Keratinocyte (primary cell): ENCODE measurements at regions not wholly inside any gene's neighbourhood (a gene's known extent, or its start where the extent isn't known, plus 50 kb on each side); places are given as distances from the start of the nearest gene placed in this dataset.

Experiments
- DNase-seq: peaks from one replicate; pipeline ENCODE4 v3.0.0-alpha.2; 2011; ENCODE audit warnings: low read depth, missing footprints, low spot score
- FAIRE-seq: peaks from 2 replicates; lab custom pipeline; 2011; peaks lifted over from hg19 to GRCh38; lab: Jason Lieb, UNC
- H2AFZ ChIP-seq: 2 replicates; pipeline ENCODE4 v1.6.0; 2012; ENCODE audit warnings: low read length, control low read depth, inconsistent platforms; ENCODE audit not compliant: control insufficient read depth
- H3K27ac ChIP-seq: 2 replicates; pipeline ENCODE4 v1.5.1; 2011; ENCODE audit warnings: low read length; ENCODE audit not compliant: control insufficient read depth, insufficient read depth
- H3K27me3 ChIP-seq: 3 replicates; pipeline ENCODE4 v1.6.0; 2011; ENCODE audit warnings: low read length; ENCODE audit not compliant: control insufficient read depth, insufficient read depth; ENCODE audit errors: extremely low read depth
- H3K36me3 ChIP-seq, 2 experiments: 2 replicates in 1 of 2; 3 replicates in 1 of 2; pipeline ENCODE4 v1.5.1; 2011; ENCODE audit warnings: low read length in 2 of 2, mild to moderate bottlenecking in 1 of 2; ENCODE audit not compliant: control insufficient read depth in 2 of 2, insufficient read depth in 2 of 2; ENCODE audit errors: extremely low read depth in 1 of 2
- H3K4me1 ChIP-seq: 3 replicates; pipeline ENCODE4 v1.5.1; 2011; ENCODE audit warnings: low read length; ENCODE audit not compliant: control insufficient read depth, insufficient read depth; ENCODE audit errors: extremely low read depth
- H3K4me2 ChIP-seq: 3 replicates; pipeline ENCODE4 v1.6.0; 2011; ENCODE audit warnings: low read depth, low read length; ENCODE audit not compliant: control insufficient read depth, insufficient read depth; ENCODE audit errors: extremely low read depth
- H3K4me3 ChIP-seq, 3 experiments: fragments of 200-600 bp in 1 of 3; sonication (generic) in 1 of 3; 2 replicates in 2 of 3; 3 replicates in 1 of 3; pipeline ENCODE4 v1.5.1; 2011 to 2016; ENCODE audit warnings: low read length in 3 of 3, mild to moderate bottlenecking in 3 of 3, control low read depth in 2 of 3, inconsistent platforms in 1 of 3, low read depth in 1 of 3, mixed read lengths in 1 of 3, mixed run types in 1 of 3, moderate library complexity in 1 of 3; ENCODE audit not compliant: control insufficient read depth in 2 of 3, insufficient read depth in 2 of 3; ENCODE audit errors: extremely low read depth in 1 of 3
- H3K79me2 ChIP-seq: 2 replicates; pipeline ENCODE4 v1.6.0; 2012; ENCODE audit warnings: low read length; ENCODE audit not compliant: control insufficient read depth, insufficient read depth
- H3K9ac ChIP-seq: 3 replicates; pipeline ENCODE4 v1.6.0; 2011; ENCODE audit warnings: low read length; ENCODE audit not compliant: control insufficient read depth, insufficient read depth; ENCODE audit errors: extremely low read depth
- H3K9me1 ChIP-seq: 3 replicates; pipeline ENCODE4 v1.6.0; 2011; ENCODE audit warnings: low read length; ENCODE audit not compliant: control insufficient read depth, insufficient read depth; ENCODE audit errors: extremely low read depth
- H3K9me3 ChIP-seq: 2 replicates; pipeline ENCODE4 v1.5.1; 2012; ENCODE audit warnings: low read depth, low read length; ENCODE audit not compliant: control insufficient read depth
- H4K20me1 ChIP-seq: 3 replicates; pipeline ENCODE4 v1.6.0; 2011; ENCODE audit warnings: low read length; ENCODE audit not compliant: control insufficient read depth, insufficient read depth; ENCODE audit errors: extremely low read depth
- CTCF ChIP-seq, 3 experiments: IDR thresholded peaks in 1 of 3; conservative IDR thresholded peaks in 1 of 3; optimal IDR thresholded peaks in 1 of 3; 2 replicates in 2 of 3; 3 replicates in 1 of 3; pipeline versions ENCODE3 to v1.5.1; 2011; ENCODE audit warnings: low read length in 3 of 3, mild to moderate bottlenecking in 3 of 3, moderate library complexity in 2 of 3, control low read depth in 1 of 3, inconsistent platforms in 1 of 3; ENCODE audit not compliant: insufficient read depth in 2 of 3; ENCODE audit errors: extremely low read depth in 1 of 3
- EZH2 ChIP-seq: IDR thresholded peaks from one replicate; pipeline ENCODE4 v1.6.1; 2012; ENCODE audit warnings: inconsistent platforms, mild to moderate bottlenecking, low read length, moderate library complexity
- dilution Hi-C: fragments of 300-500 bp; cut with MboI; formaldehyde crosslinking; loops from one replicate; pipeline ENCODE4 v1.7.0; 2020; ENCODE audit warnings: low sequenced_read_pairs; ENCODE audit not compliant: extremely low pct_ligation_motif_present

- Histone ChIP-seq H3K27ac (no peak overlapping the region), H3K79me2 (no peaks in the 10 kb centered on the region)
These were observed 1242.4 kb upstream of the ADGRL4 start for GRCh38 chr1:80248886-80249285.

GRCh38 chr1:80245813-80246212 is 1239.3 kb upstream of the ADGRL4 start:
- no peak overlapping the region for H3K9ac ChIP-seq
- no peaks in the 10 kb centered on the region for H3K4me1 ChIP-seq
- no peak overlapping the region for H3K27ac ChIP-seq
- H4K20me1 ChIP-seq: no peaks in the 10 kb centered on the region
- no peaks in the 10 kb centered on the region for H3K27me3 ChIP-seq
- FAIRE-seq: no peak
- H3K36me3 ChIP-seq: no peaks in the 10 kb centered on the region
- no peak overlapping the region for H3K4me2 ChIP-seq
- DNase-seq: no peak
- TF ChIP-seq EZH2 (no peak), CTCF (optimal IDR thresholded peaks at IDR 0.05 in 1 of 3, IDR thresholded peaks at IDR 0.05 in 1 of 3, conservative IDR thresholded peaks at IDR 0.05 in 1 of 3; ENCODE audit: extremely low read depth in 1 of 3, insufficient read depth in 2 of 3, low read length in 3 of 3) (no peak)
- no peaks in the 10 kb centered on the region for H3K9me1 ChIP-seq
- dilution Hi-C loops: no loop called here
- H3K4me3 ChIP-seq: no peak overlapping the region
- H2AFZ ChIP-seq: no peak overlapping the region
- H3K9me3 ChIP-seq: no peaks in the 10 kb centered on the region
- H3K79me2 ChIP-seq: no peaks in the 10 kb centered on the region

More at GRCh38 chr1:80248886-80249285, 1242.4 kb upstream of the ADGRL4 start:
- Histone ChIP-seq H3K27me3 (no peaks in the 10 kb centered on the region), H3K4me1 (no peaks in the 10 kb centered on the region), H3K9ac (no peak overlapping the region), H3K4me2 (no peak overlapping the region), H3K4me3 (no peak overlapping the region), H3K9me1 (no peaks in the 10 kb centered on the region), H3K36me3 (no peaks in the 10 kb centered on the region), H3K9me3 (no peaks in the 10 kb centered on the region), H4K20me1 (no peaks in the 10 kb centered on the region), H2AFZ (no peak overlapping the region)
- dilution Hi-C loops: no loop called here
- TF ChIP-seq CTCF (optimal IDR thresholded peaks at IDR 0.05 in 1 of 3, IDR thresholded peaks at IDR 0.05 in 1 of 3, conservative IDR thresholded peaks at IDR 0.05 in 1 of 3; ENCODE audit: extremely low read depth in 1 of 3, insufficient read depth in 2 of 3, low read length in 3 of 3): no peak
- no peak for TF ChIP-seq EZH2
- DNase-seq (no peak), FAIRE-seq (no peak)
